ENCODE measurements at regions not wholly inside any gene's neighbourhood (a gene's known extent, or its start where the extent isn't known, plus 50 kb on each side); places are given as distances from the start of the nearest gene placed in this dataset.
"Not testable (repeated sequence)": the region's sequence is repeated elsewhere in the genome, so short reads cannot be mapped to it uniquely, and the experiment has no call there.

DNA sequence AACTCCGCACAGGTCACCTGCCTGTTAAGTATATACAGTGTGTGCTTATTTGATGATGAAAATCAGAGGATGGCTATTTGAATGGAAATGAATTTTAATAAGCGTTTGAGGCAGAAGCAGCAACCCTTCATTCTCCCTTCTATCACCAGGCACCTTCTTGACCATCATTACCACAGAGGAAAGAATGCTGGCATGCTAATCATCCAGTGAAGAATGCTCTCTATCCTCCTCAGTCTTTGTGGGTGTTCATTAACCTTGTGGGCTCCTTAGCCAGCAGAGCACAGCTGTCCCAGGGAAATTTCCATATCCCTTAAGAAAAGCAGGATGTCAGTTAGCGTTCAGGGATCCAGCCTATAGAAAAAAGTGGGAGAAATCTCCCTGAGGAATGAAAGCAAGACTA is 428.0 kb upstream of the CAMK1G start:
- peak; percentile 24 to 49 for DNase-seq

DNA sequence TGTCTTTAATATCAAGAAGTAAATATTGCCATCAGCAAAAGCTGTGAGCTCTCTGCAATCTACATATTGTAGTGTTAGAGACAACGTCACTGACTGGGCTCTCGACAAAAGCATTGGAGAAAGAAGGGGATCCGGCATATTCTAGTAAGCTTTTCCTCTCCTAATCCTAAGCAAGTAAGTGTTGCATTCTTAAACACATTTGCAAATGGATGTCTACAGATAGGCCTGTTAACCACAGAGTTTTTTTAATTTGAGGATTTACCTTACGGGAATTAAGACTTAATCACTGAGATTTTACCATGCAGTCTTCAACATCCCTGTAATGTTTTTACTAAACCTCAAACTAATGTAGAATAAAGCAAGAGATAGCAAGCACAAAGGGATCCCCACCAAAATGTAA is 426.5 kb upstream of the CAMK1G start:
- DNase-seq = no peak

DNA sequence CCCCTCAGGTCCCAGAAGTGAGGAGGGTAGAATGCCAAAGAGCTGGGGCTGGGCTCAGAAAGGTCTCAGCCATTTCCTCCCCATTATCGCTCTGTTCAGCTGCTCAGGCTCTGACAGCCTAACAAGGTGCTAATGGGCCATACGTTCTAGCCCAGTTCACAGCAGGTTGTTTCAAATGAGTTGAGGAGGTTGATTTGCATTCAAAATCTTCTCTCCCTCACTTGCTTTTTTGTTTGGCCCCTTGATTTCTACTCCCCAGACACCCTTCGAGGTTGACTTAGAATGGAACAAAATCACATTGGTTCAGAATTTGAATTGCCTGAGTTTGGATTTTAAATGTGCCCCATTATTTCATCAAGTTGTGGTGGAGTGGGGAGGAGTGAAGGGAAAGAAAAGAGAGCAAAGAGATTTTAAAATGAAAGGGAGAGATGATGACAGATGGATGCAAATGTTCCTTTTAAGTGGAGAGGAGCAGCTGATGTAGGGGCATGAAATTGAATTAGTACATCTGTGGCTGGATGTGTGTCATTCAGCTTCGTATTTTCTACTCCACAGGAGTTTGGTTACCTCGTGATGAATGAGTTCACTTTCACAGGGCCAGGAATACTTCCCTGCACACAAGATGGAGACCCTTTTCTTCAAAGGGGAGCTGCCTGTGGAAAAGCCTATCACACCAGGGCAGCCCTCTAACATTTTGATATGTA is 425.8 kb upstream of the CAMK1G start:
- DNase-seq = peak in 1 of 2 experiments; percentile 27

DNA sequence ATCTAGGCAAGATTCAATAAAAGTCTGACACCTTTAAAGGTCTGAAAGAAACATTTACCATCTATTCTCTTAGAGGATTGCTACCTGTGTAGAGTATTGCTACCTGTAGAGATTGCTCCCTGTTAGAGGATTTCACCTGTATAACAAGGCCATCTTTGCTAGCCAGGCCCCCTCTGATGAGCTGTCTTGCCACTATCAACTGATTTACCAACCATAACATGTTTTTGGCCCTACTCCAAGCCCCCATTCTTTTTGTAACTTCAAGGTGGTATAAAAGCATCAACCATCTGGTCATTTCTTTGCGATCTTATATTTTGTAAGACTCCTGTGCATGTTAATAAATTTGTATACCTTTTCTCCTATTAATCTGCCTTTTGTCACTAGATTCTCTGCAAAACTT is 424.7 kb upstream of the CAMK1G start:
- no peak for DNase-seq

DNA sequence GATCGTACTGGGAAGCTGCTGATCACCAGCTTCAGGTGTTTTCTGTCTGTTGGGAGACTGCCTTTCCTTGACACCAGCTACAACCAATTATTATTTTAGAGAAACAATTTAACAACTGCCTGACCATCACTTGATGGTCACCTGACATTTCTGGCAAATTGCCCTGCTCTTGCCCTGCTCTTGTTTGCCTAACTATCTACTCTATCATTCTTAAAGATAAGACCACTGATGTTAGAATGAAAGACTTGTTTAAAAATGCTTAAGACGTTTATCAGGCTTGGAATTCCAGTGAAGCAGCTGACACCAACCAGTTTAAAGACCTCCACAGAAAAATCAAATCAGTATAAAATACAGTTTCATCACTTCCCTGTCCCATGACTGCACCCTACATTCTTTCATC is 423.3 kb upstream of the CAMK1G start:
- DNase-seq = no peak

DNA sequence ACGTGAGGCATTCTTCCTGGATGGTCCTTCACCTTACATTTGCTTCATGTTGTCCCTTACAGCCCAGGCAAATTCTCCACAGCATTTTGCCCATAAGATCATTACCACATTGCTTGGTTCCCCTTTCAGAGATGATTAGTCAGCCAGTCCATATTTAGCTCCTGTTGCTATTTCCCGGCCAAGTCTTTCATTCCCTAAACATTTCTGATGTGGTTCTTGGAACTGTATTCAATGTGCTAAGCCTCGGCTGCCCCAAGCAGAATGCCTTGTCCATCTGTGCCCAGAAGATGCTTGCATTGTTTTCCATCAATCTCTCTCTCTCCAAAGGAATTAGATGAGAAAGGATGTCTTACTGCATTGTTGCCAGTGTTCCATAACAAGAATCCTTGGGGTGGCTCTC is 420.9 kb upstream of the CAMK1G start:
- no peak for DNase-seq

DNA sequence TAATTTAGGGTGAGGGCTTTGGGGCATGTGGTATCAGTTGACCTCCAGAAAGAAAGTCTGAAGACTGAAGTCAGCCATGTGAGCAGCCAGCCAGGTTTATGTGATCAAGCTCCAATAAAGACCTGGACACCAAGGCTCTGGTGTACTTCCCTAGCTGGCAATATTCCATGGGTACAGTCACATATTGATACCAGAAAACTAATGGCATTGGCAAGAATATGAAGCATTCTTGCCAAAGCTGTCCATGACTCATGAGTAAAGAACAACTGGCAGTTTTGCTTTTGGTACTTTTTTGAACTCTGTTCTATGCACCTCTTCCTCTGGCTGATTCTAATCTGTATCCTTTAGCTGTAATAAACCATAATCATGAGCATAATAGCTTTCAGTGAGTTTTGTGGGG is 415.3 kb upstream of the CAMK1G start:
- DNase-seq = no peak

DNA sequence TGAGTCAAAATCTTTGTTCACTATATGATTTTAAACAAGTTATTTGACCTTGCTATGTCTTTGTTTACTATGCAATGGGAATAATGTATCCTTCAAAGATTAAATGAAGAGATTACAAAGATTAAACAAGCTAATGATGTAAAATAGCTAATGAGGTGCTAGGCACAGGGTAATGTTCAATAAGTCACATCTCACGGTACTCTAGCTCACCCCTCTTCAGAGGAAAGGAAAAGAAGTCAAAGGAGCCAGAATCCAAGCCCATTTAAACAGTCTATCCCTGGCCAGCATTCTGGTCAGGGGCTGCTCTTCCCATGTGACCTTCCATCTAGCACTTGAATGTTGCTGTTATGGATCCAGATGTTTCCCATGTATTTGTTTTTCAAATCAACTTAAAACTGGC is 412.4 kb upstream of the CAMK1G start:
- no peak for DNase-seq

DNA sequence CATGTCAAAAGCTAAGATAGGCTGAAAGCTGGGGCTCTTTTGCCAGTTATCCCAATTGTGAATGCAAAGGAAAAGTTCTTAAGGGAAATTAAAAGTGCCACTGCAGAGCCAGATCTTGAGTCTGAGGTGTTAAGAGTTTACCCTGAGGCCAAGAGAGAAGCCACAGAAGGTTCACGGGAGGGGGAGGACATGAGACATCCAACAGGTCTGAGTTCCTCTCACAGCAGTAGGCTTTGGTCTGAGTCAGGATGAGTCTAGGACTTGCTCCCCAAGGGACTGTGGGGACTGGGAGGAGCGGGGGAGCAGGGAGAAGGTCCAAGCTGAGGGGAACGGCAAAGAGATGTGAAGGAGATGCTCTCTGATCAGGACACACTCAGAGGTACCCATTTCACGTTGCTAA is 411.2 kb upstream of the CAMK1G start:
- no peak for DNase-seq

DNA sequence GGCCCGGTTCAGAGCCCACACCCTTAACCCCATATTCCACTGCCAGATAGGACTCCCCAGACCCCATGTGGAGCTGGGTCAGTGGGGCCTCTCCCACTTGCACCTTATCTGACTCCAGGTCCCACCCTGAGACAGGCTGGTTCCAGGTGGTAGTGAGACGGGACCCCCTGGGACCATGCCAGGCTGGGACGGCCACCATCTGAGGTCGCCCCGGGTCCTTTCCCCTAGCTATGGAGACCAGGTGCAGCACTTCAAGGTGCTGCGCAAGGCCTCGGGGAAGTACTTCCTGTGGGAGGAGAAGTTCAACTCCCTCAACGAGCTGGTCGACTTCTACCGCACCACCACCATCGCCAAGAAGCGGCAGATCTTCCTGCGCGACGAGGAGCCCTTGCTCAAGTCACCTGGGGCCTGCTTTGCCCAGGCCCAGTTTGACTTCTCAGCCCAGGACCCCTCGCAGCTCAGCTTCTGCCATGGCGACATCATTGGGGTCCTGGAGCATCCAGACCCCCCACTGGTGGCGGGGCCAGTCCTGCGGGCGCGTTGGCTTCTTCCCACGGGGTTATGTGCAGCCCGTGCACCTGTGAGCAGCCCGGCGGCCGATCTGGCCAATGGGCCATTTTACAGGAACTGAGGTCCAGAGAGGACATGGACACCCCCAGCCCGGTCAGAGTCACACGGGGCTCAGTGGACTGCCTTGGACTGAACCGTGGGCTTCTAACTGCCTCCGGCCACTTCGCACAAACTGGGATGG is 410.5 kb upstream of the CAMK1G start:
- not testable (repeated sequence) for DNase-seq

DNA sequence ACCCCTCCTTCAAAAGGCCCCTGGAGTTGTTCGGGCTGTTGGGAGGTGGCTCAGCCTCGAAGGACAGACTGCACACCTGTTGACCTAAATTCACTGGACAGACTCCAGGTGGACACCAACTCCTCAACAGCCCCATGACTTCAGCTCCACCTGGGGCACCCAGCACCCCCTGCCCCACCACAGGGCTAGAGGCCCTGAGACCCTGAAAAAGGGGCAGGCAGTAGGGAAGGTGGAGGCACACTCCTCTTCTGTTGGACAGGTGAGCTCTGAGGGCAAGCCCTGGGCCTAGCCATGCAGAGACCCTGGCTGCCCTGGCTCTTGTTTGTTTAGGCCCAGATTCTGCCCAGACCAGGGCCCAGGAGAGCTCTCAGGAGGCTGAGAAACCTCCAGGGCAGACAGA is 409.7 kb upstream of the CAMK1G start:
- not testable (repeated sequence) for DNase-seq

DNA sequence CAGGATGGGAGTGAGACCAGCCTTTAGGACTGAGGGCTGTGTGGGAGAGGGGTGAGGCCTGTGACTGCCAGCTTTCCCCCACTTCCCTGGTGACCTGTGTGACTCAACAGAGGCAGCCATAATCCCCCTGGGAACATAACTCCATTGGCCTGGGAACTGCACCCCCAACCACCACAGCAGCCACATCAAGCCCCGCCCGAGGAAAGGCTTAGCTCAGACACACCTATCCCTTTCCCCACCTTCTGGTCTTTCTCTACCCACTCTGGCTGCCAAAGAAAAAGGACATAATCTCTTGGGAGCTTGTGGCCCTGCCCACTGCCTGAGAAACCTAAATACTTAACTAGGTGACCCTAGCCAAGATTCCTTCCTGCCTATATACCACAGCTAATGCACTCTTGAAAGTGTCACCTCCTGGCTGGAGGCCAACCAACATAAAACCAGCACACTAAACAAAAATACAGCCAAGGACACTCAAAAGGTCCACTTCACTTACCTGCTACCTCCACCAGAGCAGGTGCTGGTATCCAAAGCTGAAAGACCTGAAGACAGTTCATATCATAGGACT is 406.6 kb upstream of the CAMK1G start:
- DNase-seq = no peak

DNA sequence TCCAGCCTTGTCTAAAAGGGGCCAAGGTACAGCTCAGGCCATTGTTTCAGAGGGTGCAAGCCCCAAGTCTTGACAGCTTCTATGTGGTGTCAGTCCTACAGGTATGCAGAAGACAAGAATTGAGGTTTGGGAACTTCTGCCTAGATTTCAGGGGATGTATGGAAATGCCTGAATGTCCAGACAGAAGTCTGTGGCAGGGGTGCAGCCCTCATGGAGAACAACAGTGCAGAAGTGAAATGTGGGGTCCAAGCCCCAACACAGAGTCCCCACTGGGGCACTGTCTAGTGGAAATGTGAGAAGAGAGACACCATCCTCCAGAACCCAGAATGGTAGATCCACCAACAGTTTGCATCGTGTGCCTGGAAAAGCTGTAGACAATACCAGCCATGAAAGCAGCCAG is 400.3 kb upstream of the CAMK1G start:
- DNase-seq = no peak

DNA sequence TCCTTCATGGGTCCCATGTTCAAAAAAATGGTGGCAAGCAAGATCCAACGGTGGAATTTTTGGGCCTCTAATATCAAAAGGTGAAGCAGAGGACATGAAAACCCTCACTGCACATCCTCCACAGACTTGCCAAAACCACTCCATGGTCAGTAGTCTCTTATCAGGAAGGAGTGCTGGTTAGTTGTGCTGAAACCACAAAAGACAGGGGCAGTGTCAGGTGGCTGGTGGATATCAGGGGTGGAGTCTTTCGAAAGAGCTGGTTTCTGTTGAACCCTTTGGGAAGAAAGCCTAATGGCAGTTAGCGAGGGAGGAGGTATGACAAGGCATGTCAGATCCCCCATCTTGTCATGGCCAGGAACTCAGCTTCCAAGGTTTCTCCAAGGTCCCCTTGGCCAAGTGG is 395.9 kb upstream of the CAMK1G start:
- no peak for DNase-seq

DNA sequence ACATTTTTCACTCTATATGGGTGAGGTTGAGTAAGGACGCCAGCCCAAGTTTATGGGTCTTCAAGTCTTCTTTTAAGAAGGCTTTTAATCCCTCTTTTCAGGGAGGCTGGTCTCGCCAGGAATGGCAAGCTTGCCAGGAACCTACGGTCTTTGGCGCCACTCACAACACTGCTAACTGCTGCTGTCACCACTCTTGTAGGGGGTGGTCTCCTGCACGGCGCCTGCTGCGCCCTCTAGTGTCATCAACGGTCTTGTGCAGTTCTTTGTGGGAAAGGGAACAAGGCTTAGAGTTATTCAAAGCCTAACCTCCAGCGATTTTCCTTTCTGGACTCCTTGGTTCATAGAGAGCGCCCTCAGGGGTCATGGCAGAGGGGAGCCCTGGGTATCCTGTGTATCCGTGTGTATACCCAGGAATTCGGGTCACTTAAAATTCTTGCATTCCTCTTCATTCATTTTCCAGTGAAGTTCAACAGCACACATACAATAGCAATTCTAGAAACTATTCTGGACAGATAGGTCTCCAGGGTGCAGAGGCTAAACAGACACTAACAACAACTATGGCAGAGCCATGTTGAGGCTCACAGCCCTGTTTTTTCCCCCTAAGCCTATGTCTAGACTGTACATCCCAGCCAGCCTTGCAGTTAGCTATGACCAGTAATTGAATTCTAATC is 392.8 kb upstream of the CAMK1G start:
- peak; percentile 48 to 72 for DNase-seq

DNA sequence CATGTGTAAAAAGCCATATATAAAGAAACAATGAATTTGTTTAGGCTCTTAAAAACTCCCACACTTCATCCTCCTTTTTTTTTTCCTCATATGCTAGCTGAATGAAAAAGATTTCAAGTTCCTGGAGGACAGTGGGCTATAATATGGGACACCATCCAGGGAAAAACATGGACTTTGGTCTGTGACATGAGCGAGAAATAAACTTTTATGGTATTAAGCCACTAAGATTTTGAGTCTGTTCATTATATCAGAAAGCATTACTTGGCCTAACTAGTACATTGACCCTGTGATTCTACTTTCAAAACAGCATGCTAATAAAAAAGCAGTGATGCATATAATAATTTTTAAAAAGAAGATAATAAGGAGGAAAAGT is 392.3 kb upstream of the CAMK1G start:
- DNase-seq = no peak

DNA sequence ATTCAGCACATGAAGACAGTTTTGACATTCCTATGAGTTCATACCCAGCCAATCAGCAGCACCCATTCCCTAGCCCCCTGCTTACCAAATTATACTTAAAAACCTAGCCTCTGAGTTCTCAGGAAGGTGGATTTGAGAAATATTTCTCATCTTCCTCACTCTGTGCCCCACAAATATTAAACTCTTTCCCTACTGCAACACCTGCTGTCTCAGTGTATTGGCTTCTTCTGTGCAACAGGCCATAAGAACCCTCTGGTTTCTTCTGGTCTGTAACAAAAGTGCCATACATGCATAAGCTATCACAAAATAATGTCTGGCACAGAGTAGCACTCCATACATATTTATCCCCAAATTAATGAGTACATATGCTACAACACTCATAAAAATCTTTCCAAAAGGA is 387.4 kb upstream of the CAMK1G start:
- no peak for DNase-seq

DNA sequence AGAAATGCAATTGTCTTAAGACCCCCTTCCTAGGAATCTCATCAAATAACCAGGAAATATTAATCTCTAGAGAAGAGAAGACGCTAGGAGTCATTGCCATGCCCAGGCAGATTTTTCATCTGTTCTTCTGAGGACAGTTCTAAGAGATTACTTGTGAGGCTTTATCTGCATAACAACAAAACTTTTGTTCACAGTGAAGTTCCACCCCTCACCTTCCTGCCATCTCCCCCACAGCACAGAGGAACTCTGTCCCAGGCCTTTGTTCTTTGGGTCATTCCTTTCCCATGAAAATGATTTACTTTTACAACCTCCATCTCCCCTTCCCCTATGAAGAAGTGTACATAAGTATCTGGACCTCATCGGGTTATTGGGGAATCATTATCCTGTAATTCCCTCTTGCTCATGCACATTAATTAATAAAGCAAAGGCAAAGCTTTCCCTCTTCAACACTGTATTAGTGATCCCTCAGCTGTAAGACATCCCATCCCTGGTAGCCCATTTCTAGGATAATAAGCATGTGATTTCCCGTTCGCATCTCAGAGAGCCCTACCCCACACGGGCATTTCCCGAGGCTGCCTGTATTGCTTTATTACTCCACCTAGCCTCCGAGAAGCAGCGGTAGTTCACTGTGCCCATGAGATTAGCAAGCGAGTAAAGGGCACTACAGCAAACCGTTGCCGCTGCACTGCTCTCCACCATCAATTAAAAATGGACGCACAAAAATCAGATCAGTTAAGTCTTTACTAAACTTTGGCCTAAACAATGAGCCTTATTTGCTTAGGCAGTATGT is 384.4 kb upstream of the CAMK1G start:
- no peak for DNase-seq

DNA sequence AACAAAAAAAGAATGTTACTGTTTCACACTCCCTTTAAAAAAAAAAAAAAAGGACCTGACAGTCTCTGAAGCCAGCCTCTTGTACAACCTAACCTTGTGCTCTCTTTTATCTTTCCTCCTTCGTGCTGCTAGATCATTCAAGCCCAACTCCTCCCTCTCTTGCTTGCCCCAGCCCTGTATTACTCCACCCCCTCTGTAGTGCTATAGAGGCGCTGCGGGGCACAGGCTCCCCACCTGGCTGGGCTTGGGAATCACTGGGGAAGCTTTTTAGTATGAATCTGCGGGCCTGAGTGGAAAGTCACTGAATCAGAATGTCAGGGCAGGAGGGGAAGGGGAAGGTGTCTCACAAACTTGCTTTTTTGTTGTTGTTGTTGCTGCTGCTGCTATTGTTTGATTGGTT is 383.7 kb upstream of the CAMK1G start:
- DNase-seq = peak in 1 of 2 experiments; percentile 3

DNA sequence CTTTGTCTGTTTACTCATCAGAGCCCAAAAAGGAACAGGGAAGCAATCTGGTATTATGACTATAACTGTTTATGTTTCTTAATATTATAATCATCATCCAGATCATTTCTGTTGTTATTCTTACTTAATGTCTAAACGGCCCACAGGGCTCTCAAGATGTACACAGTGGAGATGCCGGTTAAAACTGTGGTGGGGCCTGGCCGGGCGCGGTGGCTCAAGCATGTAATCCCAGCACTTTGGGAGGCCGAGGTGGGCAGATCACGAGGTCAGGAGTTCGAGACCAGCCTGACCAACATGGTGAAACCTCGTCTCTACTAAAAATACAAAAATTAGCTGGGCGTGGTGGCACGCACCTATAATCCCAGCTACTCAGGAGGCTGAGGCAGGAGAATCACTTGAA is 381.2 kb upstream of the CAMK1G start:
- DNase-seq = not testable (repeated sequence)

DNA sequence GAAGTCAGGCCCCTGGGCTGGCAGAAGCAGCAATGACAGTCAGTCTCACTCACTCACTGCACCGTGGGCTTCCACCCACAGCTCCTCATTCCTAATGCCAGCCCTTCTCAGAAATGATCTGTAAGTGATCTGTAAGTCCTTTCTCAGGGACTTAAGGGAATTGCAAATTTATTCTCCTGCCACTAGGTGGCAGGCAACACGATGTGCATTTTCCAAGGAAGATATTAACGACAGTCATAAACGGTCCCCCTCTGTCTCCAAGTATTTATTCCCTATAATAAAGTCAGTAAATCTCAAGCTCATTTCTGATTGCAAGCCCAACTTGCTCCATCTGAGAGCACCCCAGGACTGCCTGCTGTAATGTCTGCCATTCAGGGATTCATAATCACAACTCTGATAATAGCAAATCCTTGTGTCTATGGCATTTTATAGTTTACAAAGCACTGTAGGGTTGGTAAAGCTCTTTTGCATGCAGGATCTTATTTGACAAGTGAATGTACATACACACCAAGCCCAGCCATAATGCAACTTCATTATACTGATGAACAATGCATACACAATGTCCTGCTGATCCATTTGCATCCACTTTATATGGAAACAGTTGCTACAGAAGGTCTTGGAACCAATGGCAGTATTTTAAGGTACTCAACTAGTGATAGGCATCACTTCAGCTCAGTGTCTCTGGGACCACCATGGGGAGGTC is 380.5 kb upstream of the CAMK1G start:
- DNase-seq = peak; percentile 81 to 92

DNA sequence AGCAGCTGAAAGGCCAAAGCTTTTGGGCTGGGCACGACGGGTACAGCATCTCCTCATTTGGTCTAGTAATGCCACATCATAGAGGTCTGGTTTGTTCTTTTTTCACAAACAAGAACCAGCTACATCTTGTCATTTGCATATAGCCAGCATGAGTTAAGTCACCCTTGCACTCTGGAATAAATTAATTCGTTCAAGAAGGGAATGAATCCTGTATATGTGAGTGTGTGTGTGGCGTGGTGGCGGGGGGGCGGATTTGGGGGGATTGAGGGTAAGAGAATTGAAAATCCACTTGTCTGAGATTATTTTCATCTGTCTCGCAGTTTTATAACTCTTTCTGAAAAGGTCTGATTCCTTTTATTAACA is 380.0 kb upstream of the CAMK1G start:
- peak; percentile 81 to 92 for DNase-seq

Measured in NCI-H526 (cell line).